MM.1S (cell line): ENCODE measurements at regions not wholly inside any gene's neighbourhood (a gene's known extent, or its start where the extent isn't known, plus 50 kb on each side); places are given as distances from the start of the nearest gene placed in this dataset.

Experiments
- DNase-seq: peaks from one replicate; pipeline ENCODE4 v3.0.0-alpha.2; 2015
- H2AFZ ChIP-seq: fragments of 300-600 bp; sonication (generic); 2 replicates; pipeline ENCODE4 v1.6.0; 2016; ENCODE audit warnings: antibody characterized with exemption, low read length
- H3F3A ChIP-seq: fragments of 300-600 bp; sonication (generic); 2 replicates; pipeline ENCODE4 v1.6.1; 2016; ENCODE audit warnings: mild to moderate bottlenecking, antibody characterized with exemption, low read length, moderate library complexity, mixed read lengths; ENCODE audit not compliant: insufficient read depth
- H3K27ac ChIP-seq: fragments of 300-600 bp; sonication (generic); 2 replicates; pipeline ENCODE4 v1.5.1; 2016; ENCODE audit warnings: mild to moderate bottlenecking, low read length
- H3K27me3 ChIP-seq: fragments of 300-600 bp; sonication (generic); replicated peaks from 2 replicates; pipeline ENCODE4 v1.6.0; 2016; ENCODE audit warnings: low read length; ENCODE audit not compliant: insufficient read depth
- H3K36me3 ChIP-seq: fragments of 300-600 bp; sonication (generic); replicated peaks from 2 replicates; pipeline ENCODE4 v1.6.1; 2016; ENCODE audit warnings: mild to moderate bottlenecking, low read length, mixed read lengths; ENCODE audit not compliant: insufficient read depth
- H3K4me1 ChIP-seq: fragments of 300-600 bp; sonication (generic); 2 replicates; pipeline ENCODE4 v1.6.1; 2016; ENCODE audit warnings: low read length, mixed read lengths
- H3K4me2 ChIP-seq: fragments of 300-600 bp; sonication (generic); 2 replicates; pipeline ENCODE4 v1.6.0; 2016; ENCODE audit warnings: low read depth, low read length
- H3K4me3 ChIP-seq: fragments of 300-600 bp; sonication (generic); 2 replicates; pipeline ENCODE4 v1.5.1; 2016; ENCODE audit warnings: low read length, mixed read lengths
- H3K79me2 ChIP-seq: fragments of 300-600 bp; sonication (generic); 2 replicates; pipeline ENCODE4 v1.6.1; 2016; ENCODE audit warnings: mixed run types, low read length, mixed read lengths
- H3K9ac ChIP-seq: fragments of 300-600 bp; sonication (generic); 2 replicates; pipeline ENCODE4 v1.6.1; 2016; ENCODE audit warnings: low read length, mixed read lengths
- H3K9me2 ChIP-seq: fragments of 300-600 bp; sonication (generic); replicated peaks from 2 replicates; pipeline ENCODE4 v1.6.1; 2016; ENCODE audit warnings: mild to moderate bottlenecking, low read length, mixed read lengths; ENCODE audit not compliant: insufficient read depth
- H3K9me3 ChIP-seq: fragments of 300-600 bp; sonication (generic); replicated peaks from 2 replicates; pipeline ENCODE4 v1.6.1; 2016; ENCODE audit warnings: mild to moderate bottlenecking, low read length, mixed read lengths; ENCODE audit not compliant: insufficient read depth
- H4K20me1 ChIP-seq: fragments of 300-600 bp; sonication (generic); 2 replicates; pipeline ENCODE4 v1.6.1; 2016; ENCODE audit warnings: mild to moderate bottlenecking, low read length, moderate library complexity, mixed read lengths; ENCODE audit not compliant: insufficient read depth
- CTCF ChIP-seq: fragments of 300-600 bp; sonication (generic); IDR thresholded peaks from 2 replicates; pipeline ENCODE4 v1.5.1; 2016; ENCODE audit warnings: antibody characterized with exemption, low read length, mixed read lengths
- EZH2 ChIP-seq: fragments of 300-600 bp; sonication (generic); optimal IDR thresholded peaks from 2 replicates; pipeline ENCODE3; 2017; ENCODE audit warnings: low read depth, mild to moderate bottlenecking, antibody characterized with exemption, low read length, mixed read lengths
- EZH2phosphoT487 ChIP-seq: fragments of 300-600 bp; sonication (generic); IDR thresholded peaks from 2 replicates; pipeline ENCODE4 v1.6.1; 2018; ENCODE audit warnings: antibody characterized with exemption, low read length

DNA sequence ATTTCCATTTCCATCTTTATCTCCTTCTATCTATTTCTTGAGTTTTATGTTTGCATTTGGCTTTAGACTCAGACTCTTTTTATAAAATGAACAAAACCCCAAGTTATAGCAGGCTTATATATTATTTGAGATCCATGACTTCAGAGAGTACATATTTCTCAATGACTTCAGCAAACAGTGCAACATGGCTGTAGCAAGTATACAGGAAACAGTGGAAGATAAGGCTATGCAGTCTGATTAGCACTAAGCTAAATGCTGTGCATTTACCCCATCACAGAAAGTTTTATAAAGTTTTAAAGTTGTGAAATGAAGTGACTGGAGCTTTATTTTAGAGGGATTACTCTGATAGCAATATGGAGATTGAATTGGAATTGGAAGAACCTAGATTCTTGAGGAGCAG, 463.5 kb upstream of the TGFBR2 start:
- Histone ChIP-seq H3K79me2 (no peaks in the 10 kb centered on the region), H3K4me2 (no peak overlapping the region), H2AFZ (no peak overlapping the region), H3K36me3 (no peaks in the 10 kb centered on the region), H3K9me3 (no peaks in the 10 kb centered on the region), H3K27ac (no peak overlapping the region), H3K4me3 (no peak overlapping the region), H3K4me1 (no peaks in the 10 kb centered on the region), H3K9me2 (no peaks in the 10 kb centered on the region), H3F3A (no peaks in the 10 kb centered on the region), H4K20me1 (no peaks in the 10 kb centered on the region), H3K9ac (no peak overlapping the region), H3K27me3 (no peaks in the 10 kb centered on the region)
- no peak for DNase-seq
- TF ChIP-seq CTCF (no peak), EZH2phosphoT487 (no peak), EZH2 (no peak)

DNA sequence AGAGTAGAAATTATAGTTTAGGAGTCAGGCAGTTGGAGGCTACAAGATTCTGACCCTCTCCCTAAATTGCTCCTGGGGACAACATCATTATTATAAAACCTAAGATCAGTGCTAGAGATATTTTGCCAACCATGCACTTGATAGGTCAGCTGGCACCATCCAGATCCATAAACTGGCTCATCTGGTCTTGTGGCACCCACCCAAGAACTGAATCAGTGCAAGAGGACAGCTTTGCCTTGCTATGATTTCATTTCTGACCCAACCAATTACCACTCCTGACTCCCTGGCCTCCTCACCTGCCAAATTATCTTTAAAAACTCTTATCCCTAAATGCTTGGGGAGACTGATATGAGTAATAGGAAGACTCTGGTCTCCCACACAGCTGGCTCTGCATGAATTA, 461.1 kb upstream of the TGFBR2 start:
- H2AFZ ChIP-seq, result no peak overlapping the region
- H4K20me1 ChIP-seq, result no peaks in the 10 kb centered on the region
- H3K4me1 ChIP-seq, result no peaks in the 10 kb centered on the region
- H3K4me3 ChIP-seq, result no peak overlapping the region
- no peaks in the 10 kb centered on the region for H3K79me2 ChIP-seq
- H3K9me3 ChIP-seq, result no peaks in the 10 kb centered on the region
- DNase-seq, result no peak
- H3K36me3 ChIP-seq, result no peaks in the 10 kb centered on the region
- TF ChIP-seq EZH2, result no peak
- no peak for TF ChIP-seq CTCF
- no peak for TF ChIP-seq EZH2phosphoT487
- no peak overlapping the region for H3K9ac ChIP-seq
- H3F3A ChIP-seq, result no peaks in the 10 kb centered on the region
- H3K4me2 ChIP-seq, result no peak overlapping the region
- H3K27me3 ChIP-seq, result no peaks in the 10 kb centered on the region
- H3K27ac ChIP-seq, result no peak overlapping the region
- no peaks in the 10 kb centered on the region for H3K9me2 ChIP-seq

DNA sequence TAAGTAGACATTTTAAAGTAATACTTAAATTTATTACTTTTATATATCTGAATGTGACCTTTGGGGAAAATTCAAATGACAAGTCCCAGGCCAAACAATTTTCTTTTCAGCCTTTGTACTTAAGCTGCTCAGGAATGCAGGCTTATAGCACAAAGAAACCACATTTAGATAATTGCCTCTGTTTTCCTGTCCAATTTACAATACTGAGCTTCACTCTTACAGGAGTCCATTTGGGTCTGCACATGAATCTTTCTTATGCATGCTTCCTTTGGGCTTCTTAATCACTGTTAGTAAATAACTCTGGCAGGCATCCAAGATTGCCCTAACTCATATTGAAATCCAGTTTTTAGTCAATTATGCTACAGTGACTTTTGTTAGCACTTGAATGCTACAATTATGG, 459.4 kb upstream of the TGFBR2 start:
- no peak overlapping the region for H3K27ac ChIP-seq
- H3K36me3 ChIP-seq, result no peaks in the 10 kb centered on the region
- no peak overlapping the region for H2AFZ ChIP-seq
- no peak for TF ChIP-seq CTCF
- no peak for TF ChIP-seq EZH2
- TF ChIP-seq EZH2phosphoT487, result no peak
- no peaks in the 10 kb centered on the region for H3K9me2 ChIP-seq
- no peak for DNase-seq
- H3K27me3 ChIP-seq, result no peaks in the 10 kb centered on the region
- H3K4me2 ChIP-seq, result no peak overlapping the region
- no peaks in the 10 kb centered on the region for H4K20me1 ChIP-seq
- no peaks in the 10 kb centered on the region for H3K79me2 ChIP-seq
- no peaks in the 10 kb centered on the region for H3K4me1 ChIP-seq
- no peak overlapping the region for H3K4me3 ChIP-seq
- H3K9me3 ChIP-seq, result no peaks in the 10 kb centered on the region
- H3K9ac ChIP-seq, result no peak overlapping the region
- H3F3A ChIP-seq, result no peaks in the 10 kb centered on the region

GRCh38 chr3:30154853-30155252, 451.5 kb upstream of the TGFBR2 start:
- no peaks in the 10 kb centered on the region for H3K4me1 ChIP-seq
- H3K79me2 ChIP-seq, result no peaks in the 10 kb centered on the region
- H3K9ac ChIP-seq, result no peak overlapping the region
- H3K9me3 ChIP-seq, result no peaks in the 10 kb centered on the region
- H3K9me2 ChIP-seq, result no peaks in the 10 kb centered on the region
- no peaks in the 10 kb centered on the region for H3K36me3 ChIP-seq
- DNase-seq, result no peak
- TF ChIP-seq CTCF (no peak), EZH2 (no peak), EZH2phosphoT487 (no peak)
- no peak overlapping the region for H3K4me3 ChIP-seq
- no peaks in the 10 kb centered on the region for H4K20me1 ChIP-seq
- no peak overlapping the region for H3K27ac ChIP-seq
- no peaks in the 10 kb centered on the region for H3K27me3 ChIP-seq
- H3K4me2 ChIP-seq, result no peak overlapping the region
- H2AFZ ChIP-seq, result no peak overlapping the region
- no peaks in the 10 kb centered on the region for H3F3A ChIP-seq
